A673 (cell line): ENCODE measurements at regions not wholly inside any gene's neighbourhood (a gene's known extent, or its start where the extent isn't known, plus 50 kb on each side); places are given as distances from the start of the nearest gene placed in this dataset.

Experiments used
- BruUV-seq: library from RNA; stranded (reverse); fragments of 400-500 nt; replicated peaks from 2 replicates; lab custom pipeline; 2021; lab: Mats Ljungman, UMichigan
- CTCF ChIA-PET: fragments of 300-600 bp; sonication (Branson Sonifier 250); formaldehyde crosslinking; loops from one replicate; lab custom pipeline; 2022; ENCODE audit warnings: antibody characterized with exemption; lab: Charles Lee
- POLR2A ChIA-PET: fragments of 300-600 bp; sonication (Branson Sonifier 250); formaldehyde crosslinking; loops from one replicate; lab custom pipeline; 2022; ENCODE audit warnings: antibody characterized with exemption; ENCODE audit not compliant: low non-redundant PET; lab: Charles Lee
- DNase-seq: peaks from one replicate; pipeline ENCODE4 v3.0.0-alpha.2; 2015; ENCODE audit warnings: low spot score
- H3K27ac ChIP-seq: fragments of 200-600 bp; sonication (generic); 2 replicates; pipeline ENCODE4 v1.5.1; 2016; ENCODE audit warnings: mixed run types, low read depth, mild to moderate bottlenecking, mixed read lengths, antibody characterized with exemption, low read length; ENCODE audit not compliant: poor library complexity, severe bottlenecking
- H3K27me3 ChIP-seq: fragments of 200-600 bp; sonication (generic); replicated peaks from 2 replicates; pipeline ENCODE4 v1.6.1; 2017; ENCODE audit warnings: mixed run types, low read depth, mild to moderate bottlenecking, mixed read lengths, antibody characterized with exemption, low read length; ENCODE audit not compliant: insufficient read depth, poor library complexity
- H3K36me3 ChIP-seq: fragments of 200-600 bp; sonication (generic); 2 replicates; pipeline ENCODE4 v1.6.1; 2016; ENCODE audit warnings: mixed run types, mild to moderate bottlenecking, mixed read lengths, antibody characterized with exemption, low read length; ENCODE audit not compliant: insufficient read depth, poor library complexity, severe bottlenecking
- H3K4me1 ChIP-seq: fragments of 200-600 bp; sonication (generic); 2 replicates; pipeline ENCODE4 v1.6.1; 2017; ENCODE audit warnings: mixed run types, mild to moderate bottlenecking, mixed read lengths, antibody characterized with exemption, low read length; ENCODE audit not compliant: insufficient read depth, poor library complexity, severe bottlenecking
- H3K4me3 ChIP-seq: fragments of 200-600 bp; sonication (generic); 2 replicates; pipeline ENCODE4 v1.5.1; 2016; ENCODE audit warnings: low read depth, mixed run types, mild to moderate bottlenecking, mixed read lengths, low read length; ENCODE audit not compliant: poor library complexity, severe bottlenecking
- H3K9me3 ChIP-seq: fragments of 200-600 bp; sonication (generic); 2 replicates; pipeline ENCODE4 v1.6.1; 2016; ENCODE audit warnings: mixed run types, low read depth, mild to moderate bottlenecking, mixed read lengths, antibody characterized with exemption, low read length; ENCODE audit not compliant: poor library complexity, severe bottlenecking
- CTCF ChIP-seq: fragments of 300-800, 200-600 bp; sonication (generic); conservative IDR thresholded peaks from 2 replicates; pipeline ENCODE4 v1.5.1; 2017; ENCODE audit warnings: low read depth, mild to moderate bottlenecking, antibody characterized with exemption, low read length, moderate library complexity, mixed read lengths
- EZH2 ChIP-seq: fragments of 200-600 bp; sonication (generic); IDR thresholded peaks from 2 replicates; pipeline ENCODE4 v1.6.1; 2017; ENCODE audit warnings: borderline replicate concordance, low read depth, mild to moderate bottlenecking, mixed read lengths, antibody characterized with exemption, low read length; ENCODE audit not compliant: poor library complexity, severe bottlenecking
- intact Hi-C: fragments of 100-400 bp; cut with micrococcal nuclease; formaldehyde crosslinking; loops from one replicate; pipeline ENCODE4 v1.10.0; 2022; ENCODE audit not compliant: unreplicated experiment

- TF ChIP-seq EZH2 = no peak
- TF ChIP-seq CTCF = no peak
- POLR2A ChIA-PET = no interaction called here
- no peak for DNase-seq
- no peaks in the 10 kb centered on the region for H3K9me3 ChIP-seq
- CTCF ChIA-PET = no interaction called here
- no peak overlapping the region for H3K4me3 ChIP-seq
- H3K27me3 ChIP-seq = peaks cover 3% of the 10 kb centered on the region
- no TSS peak for BruUV-seq
- H3K27ac ChIP-seq = no peak overlapping the region
- H3K4me1 ChIP-seq = no peaks in the 10 kb centered on the region
- no peaks in the 10 kb centered on the region for H3K36me3 ChIP-seq
- intact Hi-C loops = no loop called here
These were observed 431.9 kb upstream of the CDH4 start for GRCh38 chr20:60820149-60820548.

GRCh38 chr20:60820918-60821317 lies 431.1 kb upstream of the CDH4 start:
- H3K27ac ChIP-seq = no peak overlapping the region
- H3K4me3 ChIP-seq = no peak overlapping the region
- H3K27me3 ChIP-seq = peaks cover 3% of the 10 kb centered on the region
- CTCF ChIA-PET = no interaction called here
- BruUV-seq = no TSS peak
- H3K4me1 ChIP-seq = no peaks in the 10 kb centered on the region
- POLR2A ChIA-PET = no interaction called here
- DNase-seq = no peak
- H3K9me3 ChIP-seq = no peaks in the 10 kb centered on the region
- intact Hi-C loops = no loop called here
- TF ChIP-seq CTCF (no peak), EZH2 (no peak)
- H3K36me3 ChIP-seq = no peaks in the 10 kb centered on the region

- no peaks in the 10 kb centered on the region for H3K9me3 ChIP-seq
- POLR2A ChIA-PET = interaction anchor here (0.6 kb wide), 1 partner anchor 21 kb away, joined by 9 read pairs; no protein-coding TSS in a partner anchor
- peak; percentile 3 for DNase-seq
- H3K4me3 ChIP-seq = no peak overlapping the region
- CTCF ChIA-PET = no interaction called here
- no peak overlapping the region for H3K27ac ChIP-seq
- peaks cover 3% of the 10 kb centered on the region for H3K27me3 ChIP-seq
- TF ChIP-seq EZH2 (no peak), CTCF (no peak)
- no peaks in the 10 kb centered on the region for H3K36me3 ChIP-seq
- BruUV-seq = no TSS peak
- no peaks in the 10 kb centered on the region for H3K4me1 ChIP-seq
- intact Hi-C loops = no loop called here
These were observed 429.1 kb upstream of the CDH4 start for GRCh38 chr20:60822699-60823607.
